GM12878 (cell line): ENCODE measurements at regions not wholly inside any gene's neighbourhood (a gene's known extent, or its start where the extent isn't known, plus 50 kb on each side); places are given as distances from the start of the nearest gene placed in this dataset.

Experiments used
- ATAC-seq: fragments of 200-7000 bp; cut with Tn5 transposase; 3 replicates; pipeline ENCODE4 v1.9.1; 2020; ENCODE audit warnings: mild to moderate bottlenecking, moderate library complexity
- BruUV-seq: library from RNA; stranded (reverse); fragments of 400-500 nt; replicated peaks from 2 replicates; lab custom pipeline; 2021; lab: Mats Ljungman, UMichigan
- CTCF ChIA-PET: fragments of 300-600 bp; sonication (Branson Sonifier 250); formaldehyde crosslinking; extraction: SDS; loops from one replicate; lab custom pipeline; 2021; ENCODE audit warnings: inconsistent platforms; lab: Yijun Ruan, JAX
- POLR2A ChIA-PET: fragments of 350-600 bp; formaldehyde crosslinking; extraction: SDS; loops from one replicate; lab custom pipeline; 2021; ENCODE audit warnings: inconsistent platforms; lab: Charles Lee
- RAD21 ChIA-PET: fragments of 300-600 bp; sonication (Branson Sonifier 250); formaldehyde crosslinking; loops from one replicate; lab custom pipeline; 2023; ENCODE audit warnings: antibody characterized with exemption; ENCODE audit not compliant: unreplicated experiment; lab: Charles Lee
- SMC1A ChIA-PET: fragments of 300-600 bp; sonication (Branson Sonifier 250); formaldehyde crosslinking; loops from one replicate; lab custom pipeline; 2023; ENCODE audit not compliant: unreplicated experiment, uncharacterized antibody; lab: Charles Lee
- DNase-seq: peaks from one replicate; pipeline ENCODE4 v3.0.0-alpha.2; 2011; ENCODE audit warnings: low read depth, low spot score
- FAIRE-seq: peaks from 3 replicates; lab custom pipeline; 2011; peaks lifted over from hg19 to GRCh38; lab: Jason Lieb, UNC
- H2AFZ ChIP-seq: 2 replicates; pipeline ENCODE4 v1.6.0; 2011; ENCODE audit warnings: low read depth, low read length, control low read depth; ENCODE audit not compliant: control insufficient read depth
- H3K27ac ChIP-seq: 2 replicates; pipeline ENCODE4 v1.5.1; 2011; ENCODE audit warnings: control low read depth; ENCODE audit not compliant: control insufficient read depth, insufficient read depth
- H3K27me3 ChIP-seq, 2 experiments: replicated peaks in 1 of 2; 2 replicates each; pipeline versions ENCODE4 v1.6.0 to v1.6.1; 2011; ENCODE audit warnings: low read length in 1 of 2; ENCODE audit not compliant: control insufficient read depth in 2 of 2, insufficient read depth in 2 of 2
- H3K36me3 ChIP-seq, 2 experiments: 2 replicates each; pipeline ENCODE4 v1.5.1; 2011; ENCODE audit warnings: low read length in 1 of 2; ENCODE audit not compliant: control insufficient read depth in 2 of 2, insufficient read depth in 2 of 2
- H3K4me1 ChIP-seq: 2 replicates; pipeline ENCODE4 v1.6.1; 2011; ENCODE audit warnings: mild to moderate bottlenecking, low read length, moderate library complexity, mixed read lengths; ENCODE audit not compliant: control insufficient read depth, insufficient read depth
- H3K4me2 ChIP-seq: 2 replicates; pipeline ENCODE4 v1.6.0; 2011; ENCODE audit warnings: control low read depth; ENCODE audit not compliant: control insufficient read depth, insufficient read depth
- H3K4me3 ChIP-seq: fragments of 200-600 bp; sonication (generic); 2 replicates; pipeline ENCODE4 v1.5.1; 2016
- H3K79me2 ChIP-seq: 2 replicates; pipeline ENCODE4 v1.6.0; 2011; ENCODE audit warnings: low read length; ENCODE audit not compliant: control insufficient read depth, insufficient read depth
- H3K9ac ChIP-seq: 2 replicates; pipeline ENCODE4 v1.8.0; 2011; ENCODE audit warnings: low read length, control low read depth, mixed read lengths; ENCODE audit not compliant: control insufficient read depth, insufficient read depth
- H3K9me3 ChIP-seq: replicated peaks from 3 replicates; pipeline ENCODE4 v1.5.1; 2011; ENCODE audit warnings: mild to moderate bottlenecking, low read length; ENCODE audit not compliant: control insufficient read depth, insufficient read depth
- H4K20me1 ChIP-seq: 2 replicates; pipeline ENCODE4 v1.6.0; 2011; ENCODE audit not compliant: control insufficient read depth, insufficient read depth
- CTCF ChIP-seq, 3 experiments: IDR thresholded peaks in 2 of 3; conservative IDR thresholded peaks in 1 of 3; 2 replicates each; pipeline ENCODE4 v1.5.1; 2011; ENCODE audit warnings: low read depth in 3 of 3, low read length in 3 of 3, mild to moderate bottlenecking in 3 of 3, control low read depth in 2 of 3, moderate library complexity in 2 of 3, inconsistent platforms in 1 of 3, mixed read lengths in 1 of 3; ENCODE audit not compliant: control insufficient read depth in 2 of 3, insufficient read depth in 1 of 3; ENCODE audit errors: extremely low read depth in 1 of 3
- EGR1 ChIP-seq, 2 experiments: IDR thresholded peaks; 1 replicate in 1 of 2; 2 replicates in 1 of 2; pipeline ENCODE4 v1.6.1; 2011 to 2012; ENCODE audit warnings: low read depth in 2 of 2, low read length in 2 of 2, borderline replicate concordance in 1 of 2, mild to moderate bottlenecking in 1 of 2, moderate library complexity in 1 of 2
- GATAD2B ChIP-seq: fragments of 450-650 bp; conservative IDR thresholded peaks from 2 replicates; pipeline ENCODE4 v1.6.1; 2017; ENCODE audit warnings: low read depth, mild to moderate bottlenecking, moderate library complexity
- KDM1A ChIP-seq: fragments of 200-600 bp; sonication (generic); IDR thresholded peaks from 2 replicates; pipeline ENCODE4 v1.6.1; 2016; ENCODE audit warnings: borderline replicate concordance
- NFYA ChIP-seq: IDR thresholded peaks from 2 replicates; pipeline ENCODE4 v1.6.1; 2011; ENCODE audit warnings: low read depth, mild to moderate bottlenecking, low read length, improper control_type of control experiment, borderline replicate concordance
- POLR2A ChIP-seq: IDR thresholded peaks from 2 replicates; pipeline ENCODE4 v1.6.1; 2011; ENCODE audit warnings: low read depth, mild to moderate bottlenecking, low read length
- RCOR1 ChIP-seq: conservative IDR thresholded peaks from 2 replicates; pipeline ENCODE4 v1.6.1; 2012; ENCODE audit warnings: low read depth, low read length, improper control_type of control experiment
- RFX5 ChIP-seq: IDR thresholded peaks from 2 replicates; pipeline ENCODE4 v1.6.1; 2011; ENCODE audit warnings: low read depth, low read length, improper control_type of control experiment
- SMC3 ChIP-seq: IDR thresholded peaks from 2 replicates; pipeline ENCODE4 v1.6.1; 2011; ENCODE audit warnings: low read length, improper control_type of control experiment, borderline replicate concordance
- USF1 ChIP-seq: IDR thresholded peaks from 2 replicates; pipeline ENCODE4 v1.6.1; 2011; ENCODE audit warnings: borderline replicate concordance, low read depth, mild to moderate bottlenecking, moderate library complexity, mixed read lengths, low read length; ENCODE audit not compliant: insufficient read depth; ENCODE audit errors: extremely low read length
- WGBS: methylation state at CpG from one replicate; pipeline ENCODE4 v1.1.6; 2016; ENCODE audit warnings: low lambda C conversion rate; ENCODE audit not compliant: insufficient replicate concordance, insufficient coverage; ENCODE audit errors: missing lambda C conversion rate; 5-methylcytosine and 5-hydroxymethylcytosine counted together
- in situ Hi-C: fragments of 300-500 bp; cut with MboI; formaldehyde crosslinking; loops from 9 replicates; pipeline ENCODE4 v1.14.3; 2018; ENCODE audit warnings: mixed read lengths
- intact Hi-C: fragments of 100-400 bp; cut with micrococcal nuclease; formaldehyde crosslinking; loops from one replicate; pipeline ENCODE4 v1.14.2; 2022; ENCODE audit not compliant: unreplicated experiment
- TF ChIP-seq, protein P1 (sequence below): fragments of 450-650 bp; IDR thresholded peaks from 2 replicates; pipeline ENCODE4 v1.6.1; 2017; ENCODE audit warnings: low read depth, mild to moderate bottlenecking, moderate library complexity

GRCh38 chr6:21728141-21728540 lies 134.6 kb downstream of the SOX4 start:
- in situ Hi-C loops: no loop called here
- BruUV-seq: no TSS peak
- Histone ChIP-seq H3K9me3 (no peaks in the 10 kb centered on the region), H3K4me3 (no peak overlapping the region), H3K36me3 (no peaks in the 10 kb centered on the region), H3K9ac (no peak overlapping the region), H3K4me2 (no peak overlapping the region), H4K20me1 (no peaks in the 10 kb centered on the region), H3K27me3 (no peaks in the 10 kb centered on the region), H3K27ac (no peak overlapping the region), H3K4me1 (no peaks in the 10 kb centered on the region), H3K79me2 (no peaks in the 10 kb centered on the region), H2AFZ (no peak overlapping the region)
- ChIA-PET RAD21 (interaction anchor here (0.6 kb wide), 1 partner anchor 18 kb away, joined by 3 read pairs; no protein-coding TSS in a partner anchor), SMC1A (no interaction called here), POLR2A (no interaction called here), CTCF (interaction anchor here (0.6 kb wide), 1 partner anchor 548 kb away, joined by 4 read pairs; no protein-coding TSS in a partner anchor)
- 72% methylated on average over 7 of the region's 7 CpGs for WGBS
- intact Hi-C loops: no loop called here
- TF ChIP-seq POLR2A: no peak
- TF ChIP-seq RFX5: no peak
- TF ChIP-seq RCOR1: no peak
- no peak for TF ChIP-seq NFYA
- TF ChIP-seq KDM1A: no peak
- TF ChIP-seq SMC3: no peak
- no peak for TF ChIP-seq EGR1 (IDR thresholded peaks at IDR 0.05; ENCODE audit: borderline replicate concordance in 1 of 2, low read depth in 2 of 2, low read length in 2 of 2)
- TF ChIP-seq, protein P1, sequence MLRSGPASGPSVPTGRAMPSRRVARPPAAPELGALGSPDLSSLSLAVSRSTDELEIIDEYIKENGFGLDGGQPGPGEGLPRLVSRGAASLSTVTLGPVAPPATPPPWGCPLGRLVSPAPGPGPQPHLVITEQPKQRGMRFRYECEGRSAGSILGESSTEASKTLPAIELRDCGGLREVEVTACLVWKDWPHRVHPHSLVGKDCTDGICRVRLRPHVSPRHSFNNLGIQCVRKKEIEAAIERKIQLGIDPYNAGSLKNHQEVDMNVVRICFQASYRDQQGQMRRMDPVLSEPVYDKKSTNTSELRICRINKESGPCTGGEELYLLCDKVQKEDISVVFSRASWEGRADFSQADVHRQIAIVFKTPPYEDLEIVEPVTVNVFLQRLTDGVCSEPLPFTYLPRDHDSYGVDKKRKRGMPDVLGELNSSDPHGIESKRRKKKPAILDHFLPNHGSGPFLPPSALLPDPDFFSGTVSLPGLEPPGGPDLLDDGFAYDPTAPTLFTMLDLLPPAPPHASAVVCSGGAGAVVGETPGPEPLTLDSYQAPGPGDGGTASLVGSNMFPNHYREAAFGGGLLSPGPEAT: no peak
- TF ChIP-seq USF1: no peak
- no peak for TF ChIP-seq GATAD2B
- no peak for TF ChIP-seq CTCF (IDR thresholded peaks at IDR 0.05 in 2 of 3, conservative IDR thresholded peaks at IDR 0.05 in 1 of 3; ENCODE audit: control insufficient read depth in 2 of 3, extremely low read depth in 1 of 3, insufficient read depth in 1 of 3, low read depth in 3 of 3, low read length in 3 of 3)
- ATAC-seq: no peak
- FAIRE-seq: no peak
- DNase-seq: no peak
